ENCODE measurements at regions not wholly inside any gene's neighbourhood (a gene's known extent, or its start where the extent isn't known, plus 50 kb on each side); places are given as distances from the start of the nearest gene placed in this dataset.

GRCh38 chr2:12879649-12880048, 162.9 kb downstream of the TRIB2 start:
- H3K9me3 Mint-ChIP-seq = no peaks in the 10 kb centered on the region
- ATAC-seq (replicated peaks in 1 of 4) = no peak

GRCh38 chr2:12881952-12882351, 165.2 kb downstream of the TRIB2 start:
- Mint-ChIP-seq H3K9me3 (no peaks in the 10 kb centered on the region), H3K36me3 (no peaks in the 10 kb centered on the region), H3K4me1 (no peaks in the 10 kb centered on the region), H3K4me3 (no peak overlapping the region), H3K27ac (no peak overlapping the region), H3K27me3 (no peaks in the 10 kb centered on the region)
- no peaks in the 10 kb centered on the region for H3K4me1 ChIP-seq (ENCODE audit: control insufficient read depth in 1 of 2, extremely low read depth in 1 of 2, insufficient read depth in 2 of 2, low read length in 2 of 2)
- WGBS (ENCODE audit: insufficient coverage) = 90% methylated on average over 4 of the region's 7 CpGs
- no peaks in the 10 kb centered on the region for H3K27me3 ChIP-seq (replicated peaks in 1 of 2; ENCODE audit: control insufficient read depth in 2 of 2, extremely low read depth in 1 of 2, insufficient read depth in 2 of 2, low read length in 1 of 2)
- no peak for DNase-seq
- no peak overlapping the region for H3K27ac ChIP-seq (ENCODE audit: low read length)
- no peaks in the 10 kb centered on the region for H3K9me3 ChIP-seq
- POLR2A ChIA-PET = no interaction called here
- CTCF ChIA-PET = no interaction called here
- ATAC-seq (replicated peaks in 1 of 4) = no peak
- H3K36me3 ChIP-seq (ENCODE audit: control insufficient read depth in 2 of 2, extremely low read depth in 1 of 2, insufficient read depth in 1 of 2, low read length in 1 of 2) = no peaks in the 10 kb centered on the region
- no peak overlapping the region for H3K4me3 ChIP-seq (ENCODE audit: control insufficient read depth in 1 of 2, extremely low read depth in 1 of 2, low read length in 1 of 2)

More at GRCh38 chr2:12879649-12880048, 162.9 kb downstream of the TRIB2 start:
- Histone ChIP-seq H3K27ac (ENCODE audit: low read length) (no peak overlapping the region), H3K4me1 (ENCODE audit: control insufficient read depth in 1 of 2, extremely low read depth in 1 of 2, insufficient read depth in 2 of 2, low read length in 2 of 2) (no peaks in the 10 kb centered on the region), H3K36me3 (ENCODE audit: control insufficient read depth in 2 of 2, extremely low read depth in 1 of 2, insufficient read depth in 1 of 2, low read length in 1 of 2) (no peaks in the 10 kb centered on the region), H3K9me3 (no peaks in the 10 kb centered on the region), H3K27me3 (replicated peaks in 1 of 2; ENCODE audit: control insufficient read depth in 2 of 2, extremely low read depth in 1 of 2, insufficient read depth in 2 of 2, low read length in 1 of 2) (peaks cover 0 to 5% of the 10 kb centered on the region in 2 experiments), H3K4me3 (ENCODE audit: control insufficient read depth in 1 of 2, extremely low read depth in 1 of 2, low read length in 1 of 2) (no peak overlapping the region)
- POLR2A ChIA-PET = no interaction called here
- H3K4me3 Mint-ChIP-seq = no peak overlapping the region
- no peaks in the 10 kb centered on the region for H3K4me1 Mint-ChIP-seq
- H3K27me3 Mint-ChIP-seq = no peaks in the 10 kb centered on the region
- no peaks in the 10 kb centered on the region for H3K36me3 Mint-ChIP-seq
- no CpG with 5 or more reads among the region's 1 CpG for WGBS (ENCODE audit: insufficient coverage)
- H3K27ac Mint-ChIP-seq = no peak overlapping the region
- CTCF ChIA-PET = no interaction called here
- DNase-seq = no peak

- Mint-ChIP-seq H3K4me1 (no peaks in the 10 kb centered on the region), H3K27me3 (no peaks in the 10 kb centered on the region), H3K9me3 (no peaks in the 10 kb centered on the region), H3K27ac (no peak overlapping the region), H3K36me3 (no peaks in the 10 kb centered on the region), H3K4me3 (no peak overlapping the region)
- Histone ChIP-seq H3K36me3 (ENCODE audit: control insufficient read depth in 2 of 2, extremely low read depth in 1 of 2, insufficient read depth in 1 of 2, low read length in 1 of 2) (no peaks in the 10 kb centered on the region), H3K9me3 (no peaks in the 10 kb centered on the region), H3K27me3 (replicated peaks in 1 of 2; ENCODE audit: control insufficient read depth in 2 of 2, extremely low read depth in 1 of 2, insufficient read depth in 2 of 2, low read length in 1 of 2) (no peaks in the 10 kb centered on the region), H3K4me1 (ENCODE audit: control insufficient read depth in 1 of 2, extremely low read depth in 1 of 2, insufficient read depth in 2 of 2, low read length in 2 of 2) (no peaks in the 10 kb centered on the region), H3K4me3 (ENCODE audit: control insufficient read depth in 1 of 2, extremely low read depth in 1 of 2, low read length in 1 of 2) (no peak overlapping the region), H3K27ac (ENCODE audit: low read length) (no peak overlapping the region)
- 75% methylated on average over 2 of the region's 2 CpGs for WGBS (ENCODE audit: insufficient coverage)
- ChIA-PET CTCF (no interaction called here), POLR2A (no interaction called here)
- no peak for ATAC-seq (replicated peaks in 1 of 4)
- DNase-seq = no peak
Observed at GRCh38 chr2:12882393-12882792, 165.7 kb downstream of the TRIB2 start.

GRCh38 chr2:12883906-12884305, 167.2 kb downstream of the TRIB2 start:
- ChIA-PET CTCF (no interaction called here), POLR2A (no interaction called here)
- DNase-seq = no peak
- Mint-ChIP-seq H3K27me3 (no peaks in the 10 kb centered on the region), H3K9me3 (no peaks in the 10 kb centered on the region), H3K4me1 (no peaks in the 10 kb centered on the region), H3K27ac (no peak overlapping the region), H3K4me3 (no peak overlapping the region), H3K36me3 (no peaks in the 10 kb centered on the region)
- H3K4me3 ChIP-seq (ENCODE audit: control insufficient read depth in 1 of 2, extremely low read depth in 1 of 2, low read length in 1 of 2) = no peak overlapping the region
- H3K27me3 ChIP-seq (replicated peaks in 1 of 2; ENCODE audit: control insufficient read depth in 2 of 2, extremely low read depth in 1 of 2, insufficient read depth in 2 of 2, low read length in 1 of 2) = no peaks in the 10 kb centered on the region
- H3K36me3 ChIP-seq (ENCODE audit: control insufficient read depth in 2 of 2, extremely low read depth in 1 of 2, insufficient read depth in 1 of 2, low read length in 1 of 2) = no peaks in the 10 kb centered on the region
- no peak for ATAC-seq (replicated peaks in 1 of 4)
- no peaks in the 10 kb centered on the region for H3K4me1 ChIP-seq (ENCODE audit: control insufficient read depth in 1 of 2, extremely low read depth in 1 of 2, insufficient read depth in 2 of 2, low read length in 2 of 2)
- no peak overlapping the region for H3K27ac ChIP-seq (ENCODE audit: low read length)
- no CpG with 5 or more reads among the region's 2 CpGs for WGBS (ENCODE audit: insufficient coverage)
- H3K9me3 ChIP-seq = no peaks in the 10 kb centered on the region

GRCh38 chr2:12884713-12885282, 168.1 kb downstream of the TRIB2 start:
- no peaks in the 10 kb centered on the region for H3K9me3 Mint-ChIP-seq
- H3K27me3 Mint-ChIP-seq = no peaks in the 10 kb centered on the region
- no peaks in the 10 kb centered on the region for H3K36me3 Mint-ChIP-seq
- no peaks in the 10 kb centered on the region for H3K4me1 Mint-ChIP-seq
- Histone ChIP-seq H3K27ac (ENCODE audit: low read length) (no peak overlapping the region), H3K27me3 (replicated peaks in 1 of 2; ENCODE audit: control insufficient read depth in 2 of 2, extremely low read depth in 1 of 2, insufficient read depth in 2 of 2, low read length in 1 of 2) (no peaks in the 10 kb centered on the region), H3K36me3 (ENCODE audit: control insufficient read depth in 2 of 2, extremely low read depth in 1 of 2, insufficient read depth in 1 of 2, low read length in 1 of 2) (no peaks in the 10 kb centered on the region), H3K9me3 (no peaks in the 10 kb centered on the region), H3K4me1 (ENCODE audit: control insufficient read depth in 1 of 2, extremely low read depth in 1 of 2, insufficient read depth in 2 of 2, low read length in 2 of 2) (no peaks in the 10 kb centered on the region), H3K4me3 (ENCODE audit: control insufficient read depth in 1 of 2, extremely low read depth in 1 of 2, low read length in 1 of 2) (no peak overlapping the region)
- no peak overlapping the region for H3K27ac Mint-ChIP-seq
- DNase-seq (no peak), ATAC-seq (replicated peaks in 1 of 4) (no peak)
- no peak overlapping the region for H3K4me3 Mint-ChIP-seq
- ChIA-PET POLR2A (no interaction called here), CTCF (no interaction called here)
- WGBS (ENCODE audit: insufficient coverage) = 76% methylated on average over 4 of the region's 7 CpGs

GRCh38 chr2:12890066-12890465, 173.3 kb downstream of the TRIB2 start:
- no peaks in the 10 kb centered on the region for H3K9me3 ChIP-seq
- POLR2A ChIA-PET = no interaction called here
- H3K4me3 Mint-ChIP-seq = no peak overlapping the region
- 90% methylated on average over 4 of the region's 4 CpGs for WGBS (ENCODE audit: insufficient coverage)
- H3K4me3 ChIP-seq (ENCODE audit: control insufficient read depth in 1 of 2, extremely low read depth in 1 of 2, low read length in 1 of 2) = no peak overlapping the region
- H3K4me1 ChIP-seq (ENCODE audit: control insufficient read depth in 1 of 2, extremely low read depth in 1 of 2, insufficient read depth in 2 of 2, low read length in 2 of 2) = no peaks in the 10 kb centered on the region
- ATAC-seq (replicated peaks in 1 of 4) (no peak), DNase-seq (no peak)
- no peaks in the 10 kb centered on the region for H3K27me3 Mint-ChIP-seq
- peaks cover 17 to 28% (median 18%) of the 10 kb centered on the region in 3 donors for H3K9me3 Mint-ChIP-seq
- H3K36me3 Mint-ChIP-seq = peaks cover 12% of the 10 kb centered on the region
- H3K36me3 ChIP-seq (ENCODE audit: control insufficient read depth in 2 of 2, extremely low read depth in 1 of 2, insufficient read depth in 1 of 2, low read length in 1 of 2) = no peaks in the 10 kb centered on the region
- peaks cover 0 to 2% (median 0%) of the 10 kb centered on the region in 3 donors for H3K4me1 Mint-ChIP-seq
- CTCF ChIA-PET = no interaction called here
- no peak overlapping the region for H3K27ac ChIP-seq (ENCODE audit: low read length)
- H3K27ac Mint-ChIP-seq = no peak overlapping the region
- no peaks in the 10 kb centered on the region for H3K27me3 ChIP-seq (replicated peaks in 1 of 2; ENCODE audit: control insufficient read depth in 2 of 2, extremely low read depth in 1 of 2, insufficient read depth in 2 of 2, low read length in 1 of 2)

- Mint-ChIP-seq H3K4me3 (no peak overlapping the region), H3K27me3 (no peaks in the 10 kb centered on the region), H3K4me1 (peaks cover 0 to 5% (median 0%) of the 10 kb centered on the region in 3 donors), H3K27ac (no peak overlapping the region), H3K9me3 (peaks cover 21 to 32% (median 21%) of the 10 kb centered on the region in 3 donors), H3K36me3 (peaks cover 14% of the 10 kb centered on the region)
- 95% methylated on average over 5 of the region's 6 CpGs for WGBS (ENCODE audit: insufficient coverage)
- DNase-seq (no peak), ATAC-seq (replicated peaks in 1 of 4) (no peak)
- CTCF ChIA-PET = no interaction called here
- POLR2A ChIA-PET = no interaction called here
- Histone ChIP-seq H3K36me3 (ENCODE audit: control insufficient read depth in 2 of 2, extremely low read depth in 1 of 2, insufficient read depth in 1 of 2, low read length in 1 of 2) (no peaks in the 10 kb centered on the region), H3K9me3 (no peaks in the 10 kb centered on the region), H3K27ac (ENCODE audit: low read length) (no peak overlapping the region), H3K4me3 (ENCODE audit: control insufficient read depth in 1 of 2, extremely low read depth in 1 of 2, low read length in 1 of 2) (no peak overlapping the region), H3K27me3 (replicated peaks in 1 of 2; ENCODE audit: control insufficient read depth in 2 of 2, extremely low read depth in 1 of 2, insufficient read depth in 2 of 2, low read length in 1 of 2) (no peaks in the 10 kb centered on the region), H3K4me1 (ENCODE audit: control insufficient read depth in 1 of 2, extremely low read depth in 1 of 2, insufficient read depth in 2 of 2, low read length in 2 of 2) (no peaks in the 10 kb centered on the region)
Observed at GRCh38 chr2:12890481-12890991, 173.8 kb downstream of the TRIB2 start.

All from T-cell (primary cell).